Effector memory CD4-positive, alpha-beta T cell (primary cell): ENCODE measurements at regions not wholly inside any gene's neighbourhood (a gene's known extent, or its start where the extent isn't known, plus 50 kb on each side); places are given as distances from the start of the nearest gene placed in this dataset.
"Not testable (repeated sequence)": the region's sequence is repeated elsewhere in the genome, so short reads cannot be mapped to it uniquely, and the experiment has no call there.

Experiments used
- DNase-seq, 3 donors: peaks; one replicate each; pipeline ENCODE4 v3.0.0-alpha.2; 2020
- H3K27ac ChIP-seq: 2 replicates; pipeline ENCODE4 v1.7.0; 2013; ENCODE audit warnings: mild to moderate bottlenecking, low read length, moderate library complexity; ENCODE audit not compliant: insufficient read depth, poor library complexity, severe bottlenecking
- H3K27me3 ChIP-seq: replicated peaks from 2 replicates; pipeline ENCODE4 v1.7.0; 2013; ENCODE audit warnings: mild to moderate bottlenecking, low read length; ENCODE audit not compliant: insufficient read depth, control insufficient read depth, poor library complexity, severe bottlenecking
- H3K36me3 ChIP-seq: 2 replicates; pipeline ENCODE4 v1.7.0; 2013; ENCODE audit warnings: mild to moderate bottlenecking, low read length, moderate library complexity; ENCODE audit not compliant: control insufficient read depth, insufficient read depth
- H3K4me1 ChIP-seq: 2 replicates; pipeline ENCODE4 v1.7.0; 2013; ENCODE audit warnings: low read length, mild to moderate bottlenecking; ENCODE audit not compliant: control insufficient read depth, insufficient read depth, poor library complexity, severe bottlenecking
- H3K4me3 ChIP-seq: 2 replicates; pipeline ENCODE4 v1.7.0; 2013; ENCODE audit warnings: low read length, low read depth, mild to moderate bottlenecking; ENCODE audit not compliant: insufficient read depth, poor library complexity, severe bottlenecking
- H3K9me3 ChIP-seq: 2 replicates; pipeline ENCODE4 v1.7.0; 2013; ENCODE audit warnings: mild to moderate bottlenecking, low read length, moderate library complexity; ENCODE audit not compliant: control insufficient read depth

DNA sequence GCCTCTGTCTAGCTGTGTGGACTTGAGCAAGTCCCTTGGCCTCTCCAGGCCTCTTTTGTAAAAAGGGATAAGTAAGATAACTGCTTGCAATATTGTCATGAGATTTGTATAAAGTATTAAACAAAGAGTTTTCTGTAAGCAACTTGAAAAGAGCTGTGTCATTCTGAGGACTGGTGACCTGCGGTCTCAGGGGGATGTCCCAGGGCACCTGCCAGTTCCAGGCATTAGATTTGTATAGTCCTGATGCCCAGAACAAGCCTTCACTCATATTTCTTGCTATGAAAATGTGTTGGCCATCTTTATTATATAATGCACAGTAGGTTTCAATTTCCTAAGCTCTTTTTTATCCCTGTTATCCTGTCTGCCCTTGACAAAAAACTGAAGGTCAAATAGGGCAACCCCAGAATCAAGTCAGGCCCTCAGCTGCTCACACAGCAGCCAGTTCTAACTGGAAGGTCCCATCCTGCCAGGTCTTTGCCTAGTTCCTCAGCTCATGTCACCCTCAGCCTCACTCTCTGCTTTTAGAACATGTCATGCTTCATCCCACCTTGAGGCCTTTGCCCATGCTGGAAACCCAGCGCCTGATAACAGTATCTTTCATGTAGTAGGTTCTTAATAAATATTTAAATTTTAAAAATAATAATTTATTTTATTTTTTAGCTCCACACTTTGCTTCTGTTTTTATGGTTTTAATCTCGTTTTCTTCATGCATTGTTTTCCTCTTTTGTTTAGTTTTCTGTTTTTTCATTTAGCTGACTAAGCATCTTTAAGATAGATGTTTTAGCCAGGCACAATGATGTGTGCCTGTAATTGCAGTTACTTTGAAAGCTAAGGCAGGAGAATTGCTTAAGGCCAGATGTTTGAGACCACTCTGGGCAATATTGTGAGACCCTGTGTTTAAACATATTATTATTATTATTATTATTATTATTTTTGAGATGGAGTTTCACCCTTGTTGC, 87.5 kb upstream of the ZNF92 start:
- DNase-seq = no peak
- H3K9me3 ChIP-seq = no peaks in the 10 kb centered on the region
- no peak overlapping the region for H3K4me3 ChIP-seq
- no peaks in the 10 kb centered on the region for H3K4me1 ChIP-seq
- H3K27ac ChIP-seq = no peak overlapping the region
- no peaks in the 10 kb centered on the region for H3K36me3 ChIP-seq
- H3K27me3 ChIP-seq = no peaks in the 10 kb centered on the region

DNA sequence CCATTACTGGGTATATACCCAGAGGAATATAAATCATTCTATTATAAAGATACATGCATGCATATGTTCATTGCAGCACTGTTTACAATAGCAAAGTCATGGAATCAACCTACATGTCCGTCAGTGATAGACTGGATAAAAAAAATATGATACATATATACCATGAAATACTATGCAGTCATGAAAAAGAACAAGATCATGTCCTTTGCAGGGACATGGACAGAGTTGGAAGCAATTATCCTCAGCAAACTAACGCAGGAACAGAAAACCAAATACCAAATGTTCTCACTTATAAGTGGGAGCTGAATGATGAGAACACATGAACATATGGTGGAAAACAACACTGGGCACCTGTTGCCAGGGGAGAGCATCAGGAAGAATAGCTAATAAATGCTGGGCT, 88.4 kb upstream of the ZNF92 start:
- H3K27me3 ChIP-seq, H3K9me3 ChIP-seq, H3K36me3 ChIP-seq, H3K27ac ChIP-seq, H3K4me3 ChIP-seq, DNase-seq, H3K4me1 ChIP-seq: not testable (repeated sequence)

DNA sequence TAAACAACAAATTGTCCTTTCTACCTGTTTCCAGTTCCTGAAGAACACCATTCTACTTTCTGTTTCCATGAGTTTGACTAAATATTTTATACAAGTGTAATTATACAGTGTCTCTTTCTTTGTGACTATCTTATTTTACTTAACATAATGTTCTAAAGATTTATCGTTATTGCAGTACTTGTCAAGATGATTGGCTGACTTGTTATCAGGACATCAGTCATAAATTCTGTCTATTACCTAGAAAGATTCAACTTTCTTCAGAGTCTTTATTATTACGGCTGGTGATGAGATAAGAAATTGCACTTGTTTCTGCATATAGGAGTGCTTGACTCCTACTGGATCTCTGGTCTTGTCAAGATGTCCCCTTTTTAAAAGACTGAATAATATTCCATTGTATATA, 93.9 kb upstream of the ZNF92 start:
- Histone ChIP-seq H3K9me3 (no peaks in the 10 kb centered on the region), H3K27me3 (no peaks in the 10 kb centered on the region), H3K4me3 (no peak overlapping the region), H3K4me1 (no peaks in the 10 kb centered on the region), H3K27ac (no peak overlapping the region), H3K36me3 (no peaks in the 10 kb centered on the region)
- no peak for DNase-seq

DNA sequence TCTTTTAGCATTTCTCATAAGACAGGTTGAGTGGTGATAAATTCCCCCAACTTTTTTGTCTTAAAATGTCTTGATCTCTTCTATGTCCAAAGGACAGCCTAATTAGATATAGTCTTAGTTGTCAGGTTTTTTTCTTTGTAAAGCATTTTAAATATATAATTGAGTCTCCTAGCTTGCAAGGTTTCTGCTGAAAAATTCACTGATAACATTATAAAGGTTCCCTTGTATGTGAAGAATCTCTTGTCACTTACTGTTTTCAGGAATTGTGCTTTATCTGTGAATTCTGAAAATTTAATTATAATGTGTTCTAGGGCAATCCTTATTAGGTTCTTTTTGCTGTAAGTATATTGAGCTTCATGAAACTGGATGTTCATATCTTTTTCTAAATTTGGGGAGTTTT, 96.8 kb upstream of the ZNF92 start:
- Histone ChIP-seq H3K4me1 (no peaks in the 10 kb centered on the region), H3K9me3 (no peaks in the 10 kb centered on the region), H3K27me3 (no peaks in the 10 kb centered on the region), H3K36me3 (no peaks in the 10 kb centered on the region), H3K27ac (no peak overlapping the region), H3K4me3 (no peak overlapping the region)
- DNase-seq = no peak

DNA sequence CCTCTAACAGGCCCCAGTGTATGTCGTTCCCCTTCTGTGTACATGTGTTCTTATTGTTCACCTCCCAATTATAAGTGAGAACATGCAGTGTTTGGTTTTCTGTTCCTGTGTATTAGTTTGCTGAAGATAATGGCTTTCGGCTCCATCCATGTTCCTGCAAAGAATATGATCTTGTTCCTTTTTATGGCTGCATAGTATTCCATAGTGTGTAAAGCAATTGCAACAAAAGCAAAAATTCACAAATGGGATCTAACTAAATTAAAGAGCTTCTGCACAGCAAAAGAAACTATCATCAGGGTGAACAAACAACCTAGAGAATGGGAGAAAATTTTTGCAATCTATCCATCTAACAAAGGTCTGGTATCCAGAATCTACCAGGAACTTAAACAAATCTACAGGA, 102.2 kb upstream of the ZNF92 start:
- not testable (repeated sequence) for H3K36me3 ChIP-seq, H3K4me3 ChIP-seq, DNase-seq, H3K27ac ChIP-seq, H3K4me1 ChIP-seq, H3K9me3 ChIP-seq
- peaks cover 12% of the 10 kb centered on the region for H3K27me3 ChIP-seq

DNA sequence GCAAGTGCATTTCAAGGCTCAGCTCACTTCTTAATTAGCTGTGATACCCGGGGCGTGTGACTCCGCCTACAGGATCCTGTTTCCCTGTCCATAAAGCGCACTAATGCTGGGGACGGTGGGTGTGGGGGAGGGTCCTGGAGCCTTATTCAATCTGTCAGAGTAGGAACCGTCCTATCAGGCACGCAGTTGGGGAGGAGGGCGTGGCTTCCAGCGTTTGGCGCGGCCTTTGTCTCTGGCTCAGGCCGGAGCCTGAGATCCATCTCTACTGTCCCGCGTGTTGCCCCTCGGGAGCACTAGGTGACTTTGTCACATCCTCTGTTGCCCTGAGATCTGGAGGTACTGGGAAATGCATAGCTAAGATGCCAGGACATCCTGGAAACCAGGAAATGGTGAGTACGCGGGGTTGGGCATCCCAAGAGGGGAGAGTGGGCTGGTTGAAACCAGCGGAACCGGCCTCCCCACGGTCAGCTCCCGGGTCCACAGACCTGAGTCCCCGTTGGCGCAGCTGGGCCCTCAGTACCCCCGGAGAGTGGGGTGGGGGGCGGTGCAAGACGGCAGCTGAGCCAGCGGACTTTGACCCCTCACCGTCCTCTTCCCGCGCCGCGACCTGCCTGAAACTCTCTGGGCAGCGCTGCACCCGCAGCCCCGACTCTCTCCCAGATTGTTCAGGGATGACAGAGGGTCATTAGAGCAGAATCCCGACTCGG, 104.4 kb upstream of the ZNF92 start:
- peak overlapping the region; percentile 41 for H3K4me3 ChIP-seq
- DNase-seq = no peak
- H3K27ac ChIP-seq = no peak overlapping the region

DNA sequence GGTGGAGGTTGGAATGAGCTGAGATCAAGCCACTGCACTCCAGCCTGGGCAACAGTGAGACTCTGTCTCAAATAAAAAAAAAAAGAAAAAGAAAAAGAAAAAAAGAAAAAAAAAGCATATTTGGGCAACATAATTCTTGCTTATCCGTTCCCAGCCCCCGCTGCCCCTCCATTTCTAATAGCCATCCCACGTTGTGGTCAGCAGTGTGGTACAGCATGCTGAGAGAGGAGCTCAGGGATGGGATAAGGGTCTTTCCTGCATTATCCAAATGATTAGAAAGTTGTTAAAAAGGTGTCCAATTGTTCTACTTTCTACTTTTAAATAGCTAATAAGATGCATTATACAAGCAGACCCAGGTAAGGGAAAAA, 104.9 kb upstream of the ZNF92 start:
- DNase-seq = no peak
- Histone ChIP-seq H3K36me3 (no peaks in the 10 kb centered on the region), H3K27me3 (peaks cover 12% of the 10 kb centered on the region), H3K4me1 (peaks cover 9% of the 10 kb centered on the region), H3K27ac (no peak overlapping the region), H3K4me3 (peak overlapping the region; percentile 41), H3K9me3 (no peaks in the 10 kb centered on the region)

More for the DNA sequence above, 104.4 kb upstream of the ZNF92 start:
- H3K27me3 ChIP-seq = peaks cover 12% of the 10 kb centered on the region
- H3K36me3 ChIP-seq = no peaks in the 10 kb centered on the region
- no peaks in the 10 kb centered on the region for H3K9me3 ChIP-seq
- peaks cover 9% of the 10 kb centered on the region for H3K4me1 ChIP-seq

DNA sequence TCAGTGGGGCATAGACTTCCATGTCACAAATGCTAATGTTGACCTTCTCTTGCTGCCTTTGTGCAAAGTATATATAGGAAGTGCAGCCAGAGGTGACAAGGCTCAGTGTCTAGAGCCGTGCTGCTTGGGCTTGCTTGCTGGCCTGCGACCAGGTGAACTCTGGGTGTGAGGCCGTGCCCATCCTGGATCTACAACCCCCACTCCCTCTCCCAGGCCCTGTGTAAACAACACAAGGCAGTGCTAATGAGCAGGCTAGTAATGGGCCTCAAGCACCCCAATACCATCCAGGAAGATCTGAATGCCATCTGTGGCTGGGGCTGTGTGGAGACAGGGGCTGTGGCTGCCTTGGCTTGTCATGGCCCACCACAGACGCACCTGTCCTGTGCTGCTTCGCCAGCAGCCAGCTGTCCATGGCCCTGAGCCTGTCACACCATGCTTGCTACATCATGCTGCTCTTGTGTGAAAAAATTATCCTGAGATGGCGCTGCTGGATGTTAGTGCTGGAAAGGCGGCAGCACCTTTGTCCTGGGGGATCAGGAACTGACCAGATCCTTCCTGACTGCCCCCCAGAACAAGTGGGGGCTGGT, 107.6 kb upstream of the ZNF92 start:
- no peaks in the 10 kb centered on the region for H3K36me3 ChIP-seq
- no peak for DNase-seq
- no peak overlapping the region for H3K27ac ChIP-seq
- H3K4me1 ChIP-seq = peaks cover 9% of the 10 kb centered on the region
- no peak overlapping the region for H3K4me3 ChIP-seq
- H3K27me3 ChIP-seq = peaks cover 12% of the 10 kb centered on the region
- H3K9me3 ChIP-seq = no peaks in the 10 kb centered on the region

DNA sequence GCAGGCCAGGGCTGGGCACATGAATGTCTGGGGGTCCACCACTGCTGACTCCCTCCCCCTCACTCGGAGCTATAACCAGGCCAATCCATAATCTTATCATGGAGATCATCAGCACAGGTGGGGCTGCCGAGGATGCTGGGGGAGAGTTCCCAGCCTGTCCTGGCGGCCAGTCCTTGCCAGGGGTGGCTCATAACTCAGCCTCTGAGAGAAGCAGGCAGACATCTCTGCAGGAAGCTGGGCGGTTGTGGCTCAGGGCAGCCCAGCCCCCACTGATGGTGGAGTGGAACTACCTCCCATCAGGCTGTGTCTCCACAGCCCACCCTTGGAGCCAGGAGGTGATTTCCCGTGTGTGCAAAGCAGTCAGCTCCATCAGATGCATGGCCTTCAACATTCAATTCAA, 109.4 kb upstream of the ZNF92 start:
- H3K9me3 ChIP-seq = no peaks in the 10 kb centered on the region
- no peaks in the 10 kb centered on the region for H3K36me3 ChIP-seq
- H3K4me3 ChIP-seq = no peak overlapping the region
- H3K27ac ChIP-seq = no peak overlapping the region
- peaks cover 2% of the 10 kb centered on the region for H3K4me1 ChIP-seq
- no peak for DNase-seq
- peaks cover 2% of the 10 kb centered on the region for H3K27me3 ChIP-seq

DNA sequence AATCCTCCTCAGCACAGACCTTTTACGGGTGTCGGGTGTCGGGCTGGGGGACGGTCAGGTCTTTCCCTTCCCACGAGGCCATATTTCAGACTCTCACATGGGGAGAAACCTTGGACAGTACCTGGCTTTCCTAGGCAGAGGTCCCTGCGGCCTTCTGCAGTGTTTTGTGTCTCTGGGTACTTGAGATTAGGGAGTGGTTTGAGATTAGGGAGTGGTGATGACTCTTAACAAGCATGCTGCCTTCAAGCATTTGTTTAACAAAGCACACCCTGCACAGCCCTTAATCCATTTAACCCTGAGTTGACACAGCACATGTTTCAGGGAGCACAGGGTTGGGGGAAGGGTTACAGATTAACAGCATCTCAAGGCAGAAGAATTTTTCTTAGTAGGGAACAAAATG, 113.0 kb upstream of the ZNF92 start:
- H3K27ac ChIP-seq, H3K36me3 ChIP-seq, H3K4me3 ChIP-seq, H3K9me3 ChIP-seq, DNase-seq, H3K27me3 ChIP-seq, H3K4me1 ChIP-seq: not testable (repeated sequence)
